GM12872 (cell line): ENCODE measurements at regions not wholly inside any gene's neighbourhood (a gene's known extent, or its start where the extent isn't known, plus 50 kb on each side); places are given as distances from the start of the nearest gene placed in this dataset.

Experiments used
- TF ChIP-seq, protein P1 (sequence below): IDR thresholded peaks from 3 replicates; pipeline ENCODE4 v1.5.1; 2011; ENCODE audit warnings: low read depth, mild to moderate bottlenecking, low read length, moderate library complexity; ENCODE audit not compliant: insufficient read depth

DNA sequence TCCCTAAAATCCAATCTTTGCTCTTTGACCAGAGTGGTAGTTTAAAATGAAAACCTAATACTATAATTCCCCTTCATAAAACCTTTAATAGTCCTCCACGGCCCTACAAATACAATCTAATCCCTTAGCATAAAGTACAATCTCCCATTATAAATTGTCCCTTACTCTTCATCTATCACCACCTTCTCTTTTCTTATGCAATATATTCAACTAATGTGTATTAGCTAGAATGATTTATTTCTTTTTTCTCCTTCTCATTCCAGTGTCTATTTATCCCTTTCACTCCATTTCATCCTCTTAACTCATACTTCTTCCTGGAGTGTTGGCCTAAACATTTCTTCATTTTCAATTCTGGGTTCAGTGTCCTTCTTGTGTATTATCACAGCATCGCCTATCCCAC, 872.1 kb upstream of the PCDH20 start:
- TF ChIP-seq, protein P1, sequence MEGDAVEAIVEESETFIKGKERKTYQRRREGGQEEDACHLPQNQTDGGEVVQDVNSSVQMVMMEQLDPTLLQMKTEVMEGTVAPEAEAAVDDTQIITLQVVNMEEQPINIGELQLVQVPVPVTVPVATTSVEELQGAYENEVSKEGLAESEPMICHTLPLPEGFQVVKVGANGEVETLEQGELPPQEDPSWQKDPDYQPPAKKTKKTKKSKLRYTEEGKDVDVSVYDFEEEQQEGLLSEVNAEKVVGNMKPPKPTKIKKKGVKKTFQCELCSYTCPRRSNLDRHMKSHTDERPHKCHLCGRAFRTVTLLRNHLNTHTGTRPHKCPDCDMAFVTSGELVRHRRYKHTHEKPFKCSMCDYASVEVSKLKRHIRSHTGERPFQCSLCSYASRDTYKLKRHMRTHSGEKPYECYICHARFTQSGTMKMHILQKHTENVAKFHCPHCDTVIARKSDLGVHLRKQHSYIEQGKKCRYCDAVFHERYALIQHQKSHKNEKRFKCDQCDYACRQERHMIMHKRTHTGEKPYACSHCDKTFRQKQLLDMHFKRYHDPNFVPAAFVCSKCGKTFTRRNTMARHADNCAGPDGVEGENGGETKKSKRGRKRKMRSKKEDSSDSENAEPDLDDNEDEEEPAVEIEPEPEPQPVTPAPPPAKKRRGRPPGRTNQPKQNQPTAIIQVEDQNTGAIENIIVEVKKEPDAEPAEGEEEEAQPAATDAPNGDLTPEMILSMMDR, result no peak

DNA sequence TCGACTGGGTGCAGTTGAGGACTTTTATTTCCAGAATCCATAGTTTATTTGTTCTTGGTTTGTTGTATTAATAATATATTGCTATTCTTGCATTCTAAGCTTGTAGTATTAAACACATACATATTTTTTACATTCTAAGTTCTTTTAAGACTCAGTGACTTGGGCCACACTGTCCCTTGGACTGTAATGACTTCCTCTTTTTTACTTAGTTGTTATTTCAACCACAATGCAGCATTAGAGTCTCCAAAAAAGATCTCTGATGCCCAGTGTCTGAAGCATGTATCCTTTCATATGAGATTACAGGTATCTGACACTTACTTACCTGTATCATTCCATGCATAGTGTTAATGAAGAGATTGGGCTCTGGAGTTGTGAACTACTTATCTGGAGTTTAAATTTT, 864.9 kb upstream of the PCDH20 start:
- TF ChIP-seq, protein P1, result no peak

DNA sequence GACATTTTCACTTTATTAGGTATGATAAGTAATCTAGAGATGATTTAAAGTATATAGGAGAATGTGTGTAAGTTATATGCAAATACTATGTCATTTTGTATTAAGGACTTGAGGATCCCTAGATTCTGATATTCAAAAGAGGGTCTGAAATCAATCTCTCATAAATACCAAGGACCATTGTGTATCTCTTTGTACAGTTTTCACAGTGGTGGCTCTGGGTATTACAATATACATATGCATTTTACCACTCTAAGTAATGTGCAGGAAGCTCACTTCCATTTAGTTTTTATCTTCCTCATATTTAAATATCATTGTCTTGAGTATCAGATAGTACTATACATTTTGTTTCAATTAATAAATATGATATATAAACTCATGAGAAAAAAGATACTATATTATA, 862.6 kb upstream of the PCDH20 start:
- TF ChIP-seq, protein P1, result peak; percentile 20; the same call in 1 of the 3 replicates

DNA sequence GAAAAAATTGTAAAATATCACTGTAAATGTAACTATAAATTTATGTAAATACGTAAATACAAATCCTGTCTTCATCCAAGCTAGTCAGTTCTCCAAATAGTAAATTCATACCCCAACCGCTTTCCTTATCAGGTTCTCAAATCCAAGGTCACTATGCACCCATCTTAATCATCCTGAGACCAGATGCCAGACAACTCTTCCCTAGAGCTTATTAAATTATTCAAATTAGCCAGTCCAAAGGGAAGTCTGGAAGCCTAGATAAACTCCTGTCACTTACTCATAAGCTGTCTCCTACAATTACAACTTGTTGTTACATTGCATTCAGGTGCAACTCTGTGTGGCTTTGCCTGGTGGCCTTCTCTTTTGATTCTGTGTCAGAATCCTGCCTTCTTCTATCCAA, 836.1 kb upstream of the PCDH20 start:
- TF ChIP-seq, protein P1, result no peak

DNA sequence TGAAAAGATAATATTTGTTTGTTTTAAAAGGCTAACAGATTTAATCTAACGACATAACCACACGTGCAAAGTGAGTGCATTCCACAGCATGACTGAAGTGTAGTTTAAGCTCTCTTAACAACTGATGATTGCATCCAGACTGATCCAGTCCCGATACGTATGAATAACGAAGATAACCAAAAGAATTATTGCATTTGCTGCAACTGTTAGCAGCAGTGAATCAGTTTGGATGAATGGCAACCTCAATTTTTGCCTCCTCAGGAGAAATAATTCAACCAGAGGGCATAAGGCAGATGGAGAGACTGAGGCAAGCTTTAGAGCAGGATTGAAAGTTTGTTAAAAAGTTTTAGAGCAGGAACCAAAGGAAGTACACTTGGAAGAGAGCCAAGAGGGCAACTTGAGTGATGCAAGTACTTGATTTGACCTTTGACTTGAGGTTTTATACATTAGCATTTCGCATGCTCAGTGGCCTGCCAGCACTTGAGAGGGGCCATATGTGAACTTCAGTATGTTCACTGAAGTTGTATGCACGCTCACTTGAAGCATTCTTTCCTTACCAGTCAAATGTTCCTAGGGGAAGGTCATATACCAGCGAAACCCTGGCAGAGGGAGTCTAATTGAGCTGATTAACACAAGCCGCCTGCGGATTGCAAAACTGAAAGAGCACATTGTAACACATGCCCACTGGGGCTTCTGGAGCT, 835.0 kb upstream of the PCDH20 start:
- TF ChIP-seq, protein P1, result no peak

DNA sequence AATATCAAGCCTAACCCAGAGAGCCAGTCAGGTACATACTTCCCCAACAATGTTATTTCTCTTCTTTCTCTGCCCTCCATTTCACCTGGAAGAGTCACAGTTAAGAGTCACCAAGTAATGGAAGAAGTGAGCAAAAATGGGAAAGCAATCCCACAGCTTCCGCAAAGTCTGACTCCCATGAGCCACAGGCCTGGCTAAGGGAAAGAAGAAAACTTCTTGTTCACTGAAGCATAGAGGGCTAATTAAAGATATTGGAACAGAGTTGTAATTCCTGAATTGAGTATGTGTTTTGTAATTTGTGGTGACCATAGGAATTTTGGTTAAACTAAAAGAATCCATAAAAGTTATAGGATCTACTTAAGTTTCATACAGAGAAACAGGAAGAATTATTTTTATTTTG, 830.9 kb upstream of the PCDH20 start:
- TF ChIP-seq, protein P1, result no peak

DNA sequence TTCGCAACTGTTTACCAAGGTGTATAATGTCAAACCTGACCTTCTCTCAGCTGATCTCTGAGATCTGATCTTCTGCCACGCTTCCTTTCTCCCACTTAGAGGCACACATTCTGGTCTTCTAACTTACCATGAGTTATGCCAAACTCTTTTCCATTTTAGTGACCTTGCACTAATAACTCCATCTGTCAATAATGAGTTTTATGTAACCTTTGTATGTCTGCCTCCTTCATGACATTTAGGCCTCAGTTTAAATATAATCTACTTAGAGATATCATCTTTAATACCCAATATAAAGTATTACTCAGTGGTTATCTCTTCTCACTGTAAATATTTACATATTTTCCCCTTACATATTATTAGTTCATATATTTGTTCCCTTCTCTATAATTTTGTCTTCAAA, 827.5 kb upstream of the PCDH20 start:
- TF ChIP-seq, protein P1, result no peak
